ENCODE measurements at regions not wholly inside any gene's neighbourhood (a gene's known extent, or its start where the extent isn't known, plus 50 kb on each side); places are given as distances from the start of the nearest gene placed in this dataset.

DNA sequence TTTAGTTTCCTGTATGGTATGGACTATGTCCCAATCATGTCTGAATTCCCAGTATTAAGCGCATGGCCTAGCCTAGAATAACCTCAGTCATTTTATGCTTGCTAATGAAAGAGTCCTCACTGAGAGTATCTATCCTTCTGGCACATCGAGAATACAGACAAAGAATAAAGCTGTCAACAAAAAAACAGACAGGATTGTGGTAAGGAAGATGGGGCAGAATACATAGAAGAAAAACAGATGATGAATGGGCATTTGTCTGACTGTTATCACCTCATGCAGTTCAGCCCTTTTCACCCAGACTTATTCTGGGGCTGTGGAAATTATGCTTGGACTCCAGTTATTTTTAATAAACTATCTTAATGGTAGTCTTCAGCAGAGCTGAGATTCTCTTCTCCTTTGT, 363.8 kb upstream of the TNC start:
- H3K9ac ChIP-seq (ENCODE audit: low read depth, low read length) = no peak overlapping the region
- no peaks in the 10 kb centered on the region for H3K9me3 ChIP-seq (ENCODE audit: insufficient read depth, low read length, severe bottlenecking)
- ATAC-seq (ENCODE audit: insufficient read depth, low read depth) (no peak), DNase-seq (no peak)
- no peak overlapping the region for H2AFZ ChIP-seq (ENCODE audit: low read depth, low read length)
- no peaks in the 10 kb centered on the region for H3K4me1 ChIP-seq (ENCODE audit: insufficient read depth, low read length)
- no peaks in the 10 kb centered on the region for H3K79me2 ChIP-seq (ENCODE audit: insufficient read depth, low read length)
- H4K20me1 ChIP-seq (ENCODE audit: insufficient read depth, low read length) = no peaks in the 10 kb centered on the region
- no peak overlapping the region for H3K4me2 ChIP-seq (ENCODE audit: insufficient read depth, low read length)
- H3K27ac ChIP-seq (ENCODE audit: low read length) = no peak overlapping the region
- H3K4me3 ChIP-seq (ENCODE audit: low read depth in 1 of 2, low read length in 2 of 2) = no peak overlapping the region
- no peaks in the 10 kb centered on the region for H3K27me3 ChIP-seq (ENCODE audit: insufficient read depth, low read length, poor library complexity)
- no peaks in the 10 kb centered on the region for H3K36me3 ChIP-seq (ENCODE audit: insufficient read depth, low read length)
- TF ChIP-seq EZH2 (IDR thresholded peaks at IDR 0.05; ENCODE audit: borderline replicate concordance, low read depth, low read length, severe bottlenecking) (no peak), CTCF (IDR thresholded peaks at IDR 0.05; ENCODE audit: borderline replicate concordance, extremely low read depth, low read length, poor library complexity, severe bottlenecking) (no peak)

DNA sequence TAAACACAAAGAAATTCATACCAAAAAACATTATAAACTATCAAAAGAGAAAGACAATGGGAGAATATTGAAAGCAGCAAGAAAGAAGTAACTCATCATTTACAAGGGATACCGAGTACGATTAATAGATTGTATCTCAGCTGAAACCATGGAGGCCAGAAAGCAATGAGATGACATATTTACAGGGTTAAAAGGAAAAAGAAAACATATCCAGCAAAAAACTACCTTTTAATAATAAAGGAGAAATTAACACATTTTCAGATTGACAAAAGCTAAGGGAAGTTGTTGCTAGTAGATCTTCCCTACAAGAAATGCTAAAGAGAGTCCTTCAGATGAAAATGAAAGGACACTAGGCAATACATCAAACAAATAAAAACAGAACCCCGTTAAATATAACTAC, 364.8 kb upstream of the TNC start:
- Histone ChIP-seq H3K36me3 (ENCODE audit: insufficient read depth, low read length) (no peaks in the 10 kb centered on the region), H4K20me1 (ENCODE audit: insufficient read depth, low read length) (no peaks in the 10 kb centered on the region), H3K4me2 (ENCODE audit: insufficient read depth, low read length) (no peak overlapping the region)

GRCh38 chr9:115492869-115493268, 374.9 kb upstream of the TNC start:
- H3K4me2 ChIP-seq (ENCODE audit: insufficient read depth, low read length) = no peak overlapping the region
- H3K27ac ChIP-seq (ENCODE audit: low read length) = no peak overlapping the region
- no peaks in the 10 kb centered on the region for H3K4me1 ChIP-seq (ENCODE audit: insufficient read depth, low read length)
- no peak for DNase-seq
- no peak overlapping the region for H2AFZ ChIP-seq (ENCODE audit: low read depth, low read length)
- no peaks in the 10 kb centered on the region for H3K9me3 ChIP-seq (ENCODE audit: insufficient read depth, low read length, severe bottlenecking)
- H3K9ac ChIP-seq (ENCODE audit: low read depth, low read length) = no peak overlapping the region
- H3K27me3 ChIP-seq (ENCODE audit: insufficient read depth, low read length, poor library complexity) = peaks cover 5% of the 10 kb centered on the region
- no peaks in the 10 kb centered on the region for H3K36me3 ChIP-seq (ENCODE audit: insufficient read depth, low read length)
- no peaks in the 10 kb centered on the region for H3K79me2 ChIP-seq (ENCODE audit: insufficient read depth, low read length)
- no peaks in the 10 kb centered on the region for H4K20me1 ChIP-seq (ENCODE audit: insufficient read depth, low read length)
- TF ChIP-seq EZH2 (IDR thresholded peaks at IDR 0.05; ENCODE audit: borderline replicate concordance, low read depth, low read length, severe bottlenecking) = no peak
- no peak for TF ChIP-seq CTCF (IDR thresholded peaks at IDR 0.05; ENCODE audit: borderline replicate concordance, extremely low read depth, low read length, poor library complexity, severe bottlenecking)
- no peak overlapping the region for H3K4me3 ChIP-seq (ENCODE audit: low read depth in 1 of 2, low read length in 2 of 2)
- no peak for ATAC-seq (ENCODE audit: insufficient read depth, low read depth)

More for the DNA sequence above, 364.8 kb upstream of the TNC start:
- Histone ChIP-seq H3K79me2 (ENCODE audit: insufficient read depth, low read length) (no peaks in the 10 kb centered on the region), H2AFZ (ENCODE audit: low read depth, low read length) (no peak overlapping the region), H3K4me1 (ENCODE audit: insufficient read depth, low read length) (no peaks in the 10 kb centered on the region), H3K27me3 (ENCODE audit: insufficient read depth, low read length, poor library complexity) (no peaks in the 10 kb centered on the region), H3K9ac (ENCODE audit: low read depth, low read length) (no peak overlapping the region), H3K4me3 (ENCODE audit: low read depth in 1 of 2, low read length in 2 of 2) (no peak overlapping the region), H3K27ac (ENCODE audit: low read length) (no peak overlapping the region), H3K9me3 (ENCODE audit: insufficient read depth, low read length, severe bottlenecking) (no peaks in the 10 kb centered on the region)
- ATAC-seq (ENCODE audit: insufficient read depth, low read depth) (no peak), DNase-seq (no peak)
- TF ChIP-seq CTCF (IDR thresholded peaks at IDR 0.05; ENCODE audit: borderline replicate concordance, extremely low read depth, low read length, poor library complexity, severe bottlenecking) = no peak
- TF ChIP-seq EZH2 (IDR thresholded peaks at IDR 0.05; ENCODE audit: borderline replicate concordance, low read depth, low read length, severe bottlenecking) = no peak

- Histone ChIP-seq H4K20me1 (ENCODE audit: insufficient read depth, low read length) (no peaks in the 10 kb centered on the region), H3K27ac (ENCODE audit: low read length) (no peak overlapping the region), H3K9me3 (ENCODE audit: insufficient read depth, low read length, severe bottlenecking) (no peaks in the 10 kb centered on the region), H3K9ac (ENCODE audit: low read depth, low read length) (no peak overlapping the region), H3K4me3 (ENCODE audit: low read depth in 1 of 2, low read length in 2 of 2) (no peak overlapping the region), H3K36me3 (ENCODE audit: insufficient read depth, low read length) (no peaks in the 10 kb centered on the region), H3K27me3 (ENCODE audit: insufficient read depth, low read length, poor library complexity) (peaks cover 5% of the 10 kb centered on the region), H2AFZ (ENCODE audit: low read depth, low read length) (no peak overlapping the region), H3K4me1 (ENCODE audit: insufficient read depth, low read length) (no peaks in the 10 kb centered on the region), H3K4me2 (ENCODE audit: insufficient read depth, low read length) (no peak overlapping the region), H3K79me2 (ENCODE audit: insufficient read depth, low read length) (no peaks in the 10 kb centered on the region)
- no peak for DNase-seq
- ATAC-seq (ENCODE audit: insufficient read depth, low read depth) = no peak
- no peak for TF ChIP-seq EZH2 (IDR thresholded peaks at IDR 0.05; ENCODE audit: borderline replicate concordance, low read depth, low read length, severe bottlenecking)
- no peak for TF ChIP-seq CTCF (IDR thresholded peaks at IDR 0.05; ENCODE audit: borderline replicate concordance, extremely low read depth, low read length, poor library complexity, severe bottlenecking)
Observed at GRCh38 chr9:115494393-115494792, 376.4 kb upstream of the TNC start.

Measured in DND-41 (cell line).